Testis (tissue), 2 donors: ENCODE measurements at regions not wholly inside any gene's neighbourhood (a gene's known extent, or its start where the extent isn't known, plus 50 kb on each side); places are given as distances from the start of the nearest gene placed in this dataset.
A peak's percentile ranks its signal among the peaks of the same experiment; 100 is the strongest.

ENCODE experiments used
- DNase-seq: peaks from one replicate; pipeline ENCODE4 v3.0.0-alpha.2; 2019
- H3K27ac ChIP-seq, 2 donors: fragments of 200-600 bp; sonication (generic); one replicate each; pipeline ENCODE4 v1.5.1; 2019
- H3K27me3 ChIP-seq: fragments of 200-600 bp; sonication (generic); one replicate; pipeline ENCODE4 v1.5.1; 2019
- H3K36me3 ChIP-seq: fragments of 200-600 bp; sonication (generic); one replicate; pipeline ENCODE4 v1.5.1; 2017; ENCODE audit warnings: low read depth; ENCODE audit errors: missing control alignments
- H3K4me1 ChIP-seq: fragments of 200-600 bp; sonication (generic); one replicate; pipeline ENCODE4 v1.5.1; 2019
- H3K4me3 ChIP-seq, 2 donors: fragments of 200-600 bp; sonication (generic); one replicate each; pipeline ENCODE4 v1.5.1; 2017 to 2019
- H3K9me3 ChIP-seq: fragments of 200-600 bp; sonication (generic); one replicate; pipeline ENCODE4 v1.5.1; 2017
- POLR2A ChIP-seq: fragments of 450-650 bp; IDR thresholded peaks from one replicate; pipeline ENCODE4 v1.6.1; 2017; ENCODE audit warnings: antibody characterized with exemption, mild to moderate bottlenecking, moderate library complexity
- WGBS, 2 donors: methylation state at CpG; one replicate each; pipeline ENCODE4 v1.1.5; 2018; 5-methylcytosine and 5-hydroxymethylcytosine counted together
- intact Hi-C: fragments of 100-400 bp; cut with DNase I; formaldehyde crosslinking; loops from one replicate; pipeline ENCODE4 v1.15.1; 2023; ENCODE audit warnings: low total_unique reads
- TF ChIP-seq, protein P1 (sequence below), 3 experiments: fragments of 450-650 bp in 2 of 3; fragments of 200-600 bp in 1 of 3; sonication (generic) in 1 of 3; IDR thresholded peaks; one replicate each; pipeline ENCODE4 v1.5.1; 2016 to 2019; ENCODE audit warnings: antibody characterized with exemption in 3 of 3, mild to moderate bottlenecking in 2 of 3, moderate library complexity in 1 of 3

GRCh38 chr1:208654241-208654640 lies 410.1 kb upstream of the PLXNA2 start:
- WGBS, 2 donors = 73 to 80% methylated on average over 3 of the region's 3 CpGs
- Histone ChIP-seq H3K27ac (no peak overlapping the region), H3K9me3 (no peaks in the 10 kb centered on the region), H3K27me3 (no peaks in the 10 kb centered on the region), H3K4me1 (no peaks in the 10 kb centered on the region), H3K36me3 (no peaks in the 10 kb centered on the region), H3K4me3 (no peak overlapping the region)
- intact Hi-C loops = no loop called here
- no peak for DNase-seq
- TF ChIP-seq, protein P1, sequence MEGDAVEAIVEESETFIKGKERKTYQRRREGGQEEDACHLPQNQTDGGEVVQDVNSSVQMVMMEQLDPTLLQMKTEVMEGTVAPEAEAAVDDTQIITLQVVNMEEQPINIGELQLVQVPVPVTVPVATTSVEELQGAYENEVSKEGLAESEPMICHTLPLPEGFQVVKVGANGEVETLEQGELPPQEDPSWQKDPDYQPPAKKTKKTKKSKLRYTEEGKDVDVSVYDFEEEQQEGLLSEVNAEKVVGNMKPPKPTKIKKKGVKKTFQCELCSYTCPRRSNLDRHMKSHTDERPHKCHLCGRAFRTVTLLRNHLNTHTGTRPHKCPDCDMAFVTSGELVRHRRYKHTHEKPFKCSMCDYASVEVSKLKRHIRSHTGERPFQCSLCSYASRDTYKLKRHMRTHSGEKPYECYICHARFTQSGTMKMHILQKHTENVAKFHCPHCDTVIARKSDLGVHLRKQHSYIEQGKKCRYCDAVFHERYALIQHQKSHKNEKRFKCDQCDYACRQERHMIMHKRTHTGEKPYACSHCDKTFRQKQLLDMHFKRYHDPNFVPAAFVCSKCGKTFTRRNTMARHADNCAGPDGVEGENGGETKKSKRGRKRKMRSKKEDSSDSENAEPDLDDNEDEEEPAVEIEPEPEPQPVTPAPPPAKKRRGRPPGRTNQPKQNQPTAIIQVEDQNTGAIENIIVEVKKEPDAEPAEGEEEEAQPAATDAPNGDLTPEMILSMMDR (IDR thresholded peaks at IDR 0.05) = peak in 1 of 3 experiments; percentile 32
- TF ChIP-seq POLR2A = no peak

GRCh38 chr1:208665936-208666335 lies 421.8 kb upstream of the PLXNA2 start:
- DNase-seq = no peak
- no peak overlapping the region for H3K4me3 ChIP-seq
- H3K27me3 ChIP-seq = no peaks in the 10 kb centered on the region
- WGBS, 2 donors = 90 to 91% methylated on average over 4 of the region's 4 CpGs
- no peak overlapping the region for H3K27ac ChIP-seq
- no peaks in the 10 kb centered on the region for H3K36me3 ChIP-seq
- intact Hi-C loops = no loop called here
- H3K9me3 ChIP-seq = no peaks in the 10 kb centered on the region
- H3K4me1 ChIP-seq = no peaks in the 10 kb centered on the region
- TF ChIP-seq, protein P1 (IDR thresholded peaks at IDR 0.05) = no peak
- no peak for TF ChIP-seq POLR2A

- TF ChIP-seq, protein P1 (IDR thresholded peaks at IDR 0.05) = no peak
- TF ChIP-seq POLR2A = no peak
- no peaks in the 10 kb centered on the region for H3K27me3 ChIP-seq
- no peaks in the 10 kb centered on the region for H3K9me3 ChIP-seq
- 67 to 79% methylated on average over 1 of the region's 1 CpG for WGBS, 2 donors
- no peak for DNase-seq
- H3K4me3 ChIP-seq = no peak overlapping the region
- no peak overlapping the region for H3K27ac ChIP-seq
- no peaks in the 10 kb centered on the region for H3K4me1 ChIP-seq
- intact Hi-C loops = no loop called here
- H3K36me3 ChIP-seq = no peaks in the 10 kb centered on the region
These were observed 424.8 kb upstream of the PLXNA2 start for GRCh38 chr1:208668991-208669390.

- TF ChIP-seq, protein P1 (IDR thresholded peaks at IDR 0.05) = no peak
- no peak for TF ChIP-seq POLR2A
- no peaks in the 10 kb centered on the region for H3K27me3 ChIP-seq
- no peak overlapping the region for H3K4me3 ChIP-seq
- DNase-seq = no peak
- no peaks in the 10 kb centered on the region for H3K36me3 ChIP-seq
- no peak overlapping the region for H3K27ac ChIP-seq
- H3K4me1 ChIP-seq = no peaks in the 10 kb centered on the region
- intact Hi-C loops = no loop called here
- H3K9me3 ChIP-seq = no peaks in the 10 kb centered on the region
- WGBS, 2 donors = 48 to 74% methylated on average over 2 of the region's 2 CpGs
These were observed 426.6 kb upstream of the PLXNA2 start for GRCh38 chr1:208670778-208671177.

GRCh38 chr1:208681878-208682663 lies 437.9 kb upstream of the PLXNA2 start:
- TF ChIP-seq POLR2A = no peak
- TF ChIP-seq, protein P1 (IDR thresholded peaks at IDR 0.05) = no peak
- no peak for DNase-seq
- no peaks in the 10 kb centered on the region for H3K9me3 ChIP-seq
- H3K36me3 ChIP-seq = no peaks in the 10 kb centered on the region
- H3K4me1 ChIP-seq = no peaks in the 10 kb centered on the region
- no peak overlapping the region for H3K27ac ChIP-seq
- intact Hi-C loops = no loop called here
- WGBS, 2 donors = 41% methylated on average over 4 of the region's 4 CpGs
- no peak overlapping the region for H3K4me3 ChIP-seq
- H3K27me3 ChIP-seq = no peaks in the 10 kb centered on the region
